CD4-positive, alpha-beta T cell (primary cell): ENCODE measurements at regions not wholly inside any gene's neighbourhood (a gene's known extent, or its start where the extent isn't known, plus 50 kb on each side); places are given as distances from the start of the nearest gene placed in this dataset.

Source experiments
- ATAC-seq: fragments of 200-7000 bp; cut with Tn5 transposase; one replicate; pipeline ENCODE4 v1.10.0; 2022; ENCODE audit warnings: mild to moderate bottlenecking; ENCODE audit not compliant: poor library complexity
- CTCF ChIA-PET: fragments of 350-600 bp; sonication (Branson Sonifier 250); formaldehyde crosslinking; loops from one replicate; lab custom pipeline; 2021; ENCODE audit warnings: antibody characterized with exemption, inconsistent platforms; lab: Charles Lee
- POLR2A ChIA-PET: fragments of 350-600 bp; sonication (Branson Sonifier 250); formaldehyde crosslinking; loops from one replicate; lab custom pipeline; 2021; ENCODE audit warnings: antibody characterized with exemption, inconsistent platforms; lab: Charles Lee
- DNase-seq, 14 experiments: peaks; one replicate each; pipeline ENCODE4 v3.0.0-alpha.2; 2013 to 2020; ENCODE audit warnings: mixed read lengths in 2 of 14
- H3K27ac ChIP-seq, 2 donors: one replicate each; pipeline versions ENCODE4 v1.5.1 to v1.7.0; 2013; ENCODE audit warnings: low read length in 2 of 2, low read depth in 1 of 2, mild to moderate bottlenecking in 1 of 2
- H3K27me3 ChIP-seq, 2 experiments: 1 replicate in 1 of 2; 2 replicates in 1 of 2; pipeline versions ENCODE4 v1.6.1 to v1.7.0; 2013; ENCODE audit warnings: low read length in 2 of 2, control low read depth in 1 of 2, mild to moderate bottlenecking in 1 of 2, moderate library complexity in 1 of 2; ENCODE audit not compliant: insufficient read depth in 2 of 2, control insufficient read depth in 1 of 2
- H3K36me3 ChIP-seq: one replicate; pipeline ENCODE4 v1.6.1; 2013; ENCODE audit warnings: low read length, control low read depth; ENCODE audit not compliant: insufficient read depth
- H3K4me1 ChIP-seq: one replicate; pipeline ENCODE4 v1.6.1; 2013; ENCODE audit warnings: low read length, control low read depth; ENCODE audit not compliant: insufficient read depth
- H3K4me3 ChIP-seq: one replicate; pipeline ENCODE4 v1.5.1; 2013; ENCODE audit warnings: mild to moderate bottlenecking, low read length, moderate library complexity
- H3K9me3 ChIP-seq, 2 experiments: 1 replicate in 1 of 2; 2 replicates in 1 of 2; pipeline versions ENCODE4 v1.6.1 to v1.7.0; 2013; ENCODE audit warnings: low read length in 2 of 2, mild to moderate bottlenecking in 2 of 2, control low read depth in 1 of 2, moderate library complexity in 1 of 2; ENCODE audit not compliant: control insufficient read depth in 1 of 2, insufficient read depth in 1 of 2
- H3K27ac Mint-ChIP-seq: one replicate; pipeline ENCODE4 v1.8.0; 2020; ENCODE audit warnings: mixed read lengths
- H3K27me3 Mint-ChIP-seq: one replicate; pipeline ENCODE4 v1.8.0; 2021; ENCODE audit warnings: mixed read lengths
- H3K36me3 Mint-ChIP-seq: one replicate; pipeline ENCODE4 v1.8.0; 2021; ENCODE audit warnings: low read depth, mixed read lengths
- H3K4me1 Mint-ChIP-seq: one replicate; pipeline ENCODE4 v1.8.0; 2021; ENCODE audit warnings: low read depth, mixed read lengths
- H3K4me3 Mint-ChIP-seq: one replicate; pipeline ENCODE4 v1.8.0; 2020; ENCODE audit warnings: mild to moderate bottlenecking, mixed read lengths
- H3K9me3 Mint-ChIP-seq: one replicate; pipeline ENCODE4 v1.8.0; 2020; ENCODE audit warnings: mixed read lengths
- CTCF ChIP-seq: fragments of 200-600 bp; IDR thresholded peaks from one replicate; pipeline ENCODE4 v1.8.0; 2022; ENCODE audit warnings: antibody characterized with exemption, mild to moderate bottlenecking
- intact Hi-C, 2 experiments: fragments of 100-400 bp; cut with DNase I in 1 of 2; cut with micrococcal nuclease in 1 of 2; formaldehyde crosslinking; loops; one replicate each; pipeline versions ENCODE4 v1.15.1 to v1.9.0; 2023 to 2025; cut with DNase I, micrococcal nuclease

- no peaks in the 10 kb centered on the region for H3K27me3 ChIP-seq
- H3K9me3 ChIP-seq: no peaks in the 10 kb centered on the region
- CTCF ChIA-PET: no interaction called here
- POLR2A ChIA-PET: no interaction called here
- TF ChIP-seq CTCF: no peak
- no peak overlapping the region for H3K4me3 ChIP-seq
- Mint-ChIP-seq H3K36me3 (no peaks in the 10 kb centered on the region), H3K4me1 (peaks cover 9% of the 10 kb centered on the region), H3K27me3 (no peaks in the 10 kb centered on the region), H3K4me3 (no peak overlapping the region), H3K27ac (no peak overlapping the region), H3K9me3 (no peaks in the 10 kb centered on the region)
- no peaks in the 10 kb centered on the region for H3K4me1 ChIP-seq
- intact Hi-C loops: no loop called here
- peak in 2 of 14 experiments; percentile 72 to 74 for DNase-seq
- ATAC-seq: no peak
- no peak overlapping the region for H3K27ac ChIP-seq
- no peaks in the 10 kb centered on the region for H3K36me3 ChIP-seq
Measured at GRCh38 chr4:184329659-184330400, 112.2 kb upstream of the ENPP6 start.

GRCh38 chr4:184329235-184329634 lies 111.6 kb upstream of the ENPP6 start:
- Histone ChIP-seq H3K9me3 (no peaks in the 10 kb centered on the region), H3K4me1 (no peaks in the 10 kb centered on the region), H3K4me3 (no peak overlapping the region), H3K36me3 (no peaks in the 10 kb centered on the region), H3K27me3 (no peaks in the 10 kb centered on the region), H3K27ac (no peak overlapping the region)
- ChIA-PET CTCF (no interaction called here), POLR2A (interaction anchor here (1.2 kb wide), 1 partner anchor 10 kb away, joined by 3 read pairs; no protein-coding TSS in a partner anchor)
- no peaks in the 10 kb centered on the region for H3K27me3 Mint-ChIP-seq
- H3K36me3 Mint-ChIP-seq: no peaks in the 10 kb centered on the region
- intact Hi-C loops: no loop called here
- H3K4me3 Mint-ChIP-seq: no peak overlapping the region
- H3K27ac Mint-ChIP-seq: no peak overlapping the region
- ATAC-seq (no peak), DNase-seq (no peak)
- no peak for TF ChIP-seq CTCF
- H3K4me1 Mint-ChIP-seq: peaks cover 9% of the 10 kb centered on the region
- H3K9me3 Mint-ChIP-seq: no peaks in the 10 kb centered on the region

- H3K4me1 Mint-ChIP-seq: peaks cover 9% of the 10 kb centered on the region
- H3K27ac ChIP-seq: no peak overlapping the region
- H3K4me3 Mint-ChIP-seq: no peak overlapping the region
Measured at GRCh38 chr4:184328022-184328736, 110.5 kb upstream of the ENPP6 start.

More at GRCh38 chr4:184328022-184328736, 110.5 kb upstream of the ENPP6 start:
- Histone ChIP-seq H3K9me3 (no peaks in the 10 kb centered on the region), H3K4me1 (no peaks in the 10 kb centered on the region), H3K27me3 (no peaks in the 10 kb centered on the region), H3K36me3 (no peaks in the 10 kb centered on the region), H3K4me3 (no peak overlapping the region)
- H3K36me3 Mint-ChIP-seq: no peaks in the 10 kb centered on the region
- no peaks in the 10 kb centered on the region for H3K27me3 Mint-ChIP-seq
- intact Hi-C loops: no loop called here
- POLR2A ChIA-PET: interaction anchor here (1.2 kb wide), 1 partner anchor 11 kb away, joined by 3 read pairs; no protein-coding TSS in a partner anchor
- CTCF ChIA-PET: interaction anchor here (1.0 kb wide), 1 partner anchor 26 kb away, joined by 3 read pairs; no protein-coding TSS in a partner anchor
- no peak for TF ChIP-seq CTCF
- peak in 2 of 14 experiments; percentile 46 to 53 for DNase-seq
- peak overlapping the region; percentile 52 for H3K27ac Mint-ChIP-seq
- no peaks in the 10 kb centered on the region for H3K9me3 Mint-ChIP-seq
- ATAC-seq: peak; percentile 55
